SK-N-MC (cell line): ENCODE measurements at regions not wholly inside any gene's neighbourhood (a gene's known extent, or its start where the extent isn't known, plus 50 kb on each side); places are given as distances from the start of the nearest gene placed in this dataset.

ENCODE experiments used
- EZH2 ChIP-seq: fragments of 200-600 bp; sonication (generic); IDR thresholded peaks from one replicate; pipeline ENCODE4 v1.6.1; 2017; ENCODE audit warnings: antibody characterized with exemption
- FOXP2 ChIP-seq: optimal IDR thresholded peaks from 2 replicates; pipeline ENCODE3; 2011; ENCODE audit warnings: mild to moderate bottlenecking, moderate library complexity; ENCODE audit not compliant: insufficient read depth; ENCODE audit errors: extremely low read length, control extremely low read depth
- POLR2AphosphoS5 ChIP-seq: IDR thresholded peaks from 2 replicates; pipeline ENCODE4 v1.6.1; 2012; ENCODE audit warnings: mild to moderate bottlenecking, low read depth, low read length, borderline replicate concordance

DNA sequence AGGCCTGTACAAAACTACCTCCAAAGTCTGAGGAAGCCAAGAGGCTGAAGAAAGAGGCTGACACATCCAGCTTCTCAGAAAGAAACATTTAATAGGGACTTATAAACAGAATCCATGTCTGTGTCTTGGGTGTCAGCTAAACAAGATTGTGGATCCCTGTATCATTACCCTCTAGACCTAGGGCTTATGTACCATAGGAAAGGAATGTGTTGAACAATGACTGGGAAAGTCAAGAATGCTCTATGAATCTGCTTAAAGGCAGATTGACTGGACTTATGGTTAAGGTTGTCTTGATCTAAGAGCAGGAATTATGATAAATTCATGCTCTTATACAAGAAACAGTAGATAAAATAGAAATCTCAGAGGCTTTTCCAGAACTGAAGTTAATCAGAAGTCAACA is 335.7 kb upstream of the RPS23 start:
- TF ChIP-seq EZH2, result no peak
- TF ChIP-seq POLR2AphosphoS5, result no peak
- no peak for TF ChIP-seq FOXP2
